GM21717 (cell line): ENCODE measurements at regions not wholly inside any gene's neighbourhood (a gene's known extent, or its start where the extent isn't known, plus 50 kb on each side); places are given as distances from the start of the nearest gene placed in this dataset.

ENCODE experiments used
- ATAC-seq: cut with Tn5 transposase; IDR thresholded peaks from one replicate; pipeline ENCODE4 v1.9.1; 2021; ENCODE audit warnings: mild to moderate bottlenecking, moderate library complexity; ENCODE audit not compliant: unreplicated experiment

DNA sequence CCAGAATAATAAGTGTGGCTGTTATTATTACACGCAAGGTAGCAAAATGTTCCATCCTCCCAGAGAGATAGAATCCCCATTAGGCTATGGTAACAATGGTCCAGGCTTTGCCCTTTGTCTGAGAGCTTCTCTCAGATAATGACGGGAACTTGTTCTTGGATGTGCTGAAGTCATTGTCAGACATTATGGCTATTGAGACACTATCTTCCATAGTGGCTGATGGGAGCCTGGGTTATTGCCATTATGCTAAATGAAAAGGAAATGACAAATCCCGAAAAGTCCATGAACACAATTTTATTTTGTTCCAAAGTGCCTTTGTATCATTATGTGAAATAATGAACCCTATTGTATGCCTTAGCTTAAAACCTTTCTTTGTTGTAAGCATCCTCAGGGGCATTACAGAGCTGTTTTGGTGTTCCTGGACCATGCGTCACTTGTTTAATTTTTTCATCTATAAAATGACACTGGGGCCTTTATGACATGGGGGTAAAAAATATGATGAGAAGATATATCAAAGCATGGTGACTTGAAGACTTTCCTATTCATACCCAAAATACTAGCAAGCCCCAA, 218.5 kb downstream of the KCNS3 start:
- no peak for ATAC-seq

DNA sequence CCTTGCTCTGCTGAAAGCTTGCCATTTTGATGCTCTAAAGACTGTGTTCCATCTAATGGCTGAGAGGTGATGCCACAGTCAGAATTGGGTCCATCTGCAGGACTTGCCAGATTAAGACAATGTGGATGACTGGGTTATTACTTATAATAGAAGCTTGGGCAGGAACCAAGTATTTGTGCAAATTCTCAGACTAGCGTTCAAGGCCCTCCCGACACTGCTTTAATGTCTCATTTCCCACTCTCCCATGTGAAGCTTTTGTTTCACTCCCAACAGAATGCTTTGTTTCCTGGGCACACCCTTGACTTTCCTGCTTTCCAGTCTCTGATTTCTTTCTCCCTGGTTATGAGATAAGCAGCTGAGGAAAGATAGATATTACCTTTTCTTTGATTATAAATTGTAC, 215.8 kb downstream of the KCNS3 start:
- ATAC-seq: no peak

DNA sequence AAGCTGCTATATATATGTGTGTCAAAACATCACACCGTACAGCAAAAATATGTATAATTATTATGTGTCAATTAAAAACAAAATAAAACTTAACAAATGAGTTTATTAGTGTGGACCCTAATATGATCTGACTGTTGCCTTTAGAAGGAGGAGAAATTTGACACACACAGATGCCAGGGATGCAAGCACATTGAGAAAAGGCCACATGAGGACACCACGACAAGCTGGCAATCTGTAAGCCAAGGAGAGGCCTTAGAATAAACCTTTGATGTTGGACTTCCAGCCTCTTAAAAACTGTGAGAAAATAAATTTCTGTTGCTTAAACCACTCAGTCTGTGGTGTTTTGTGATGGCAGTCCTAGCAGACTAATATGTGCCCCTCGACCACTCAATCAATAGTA, 214.7 kb downstream of the KCNS3 start:
- no peak for ATAC-seq

DNA sequence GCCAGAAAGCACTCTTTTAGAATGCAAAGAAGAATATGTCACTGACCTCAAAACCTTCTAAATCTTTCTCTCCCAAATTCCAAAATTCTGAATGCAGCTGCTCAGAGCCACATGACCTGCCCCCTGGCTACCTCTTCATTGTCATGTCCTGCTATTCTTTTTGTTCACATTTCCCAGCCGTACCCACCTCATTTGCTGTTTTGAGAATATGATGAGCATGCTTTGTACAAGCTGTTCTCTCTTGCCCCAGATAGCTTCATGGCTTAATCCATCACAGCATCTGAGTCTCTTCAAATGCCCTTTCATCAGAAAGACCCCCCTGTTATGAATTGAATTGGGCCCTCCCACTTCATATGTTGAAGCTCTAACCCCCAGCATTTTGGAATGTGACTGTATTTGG, 214.3 kb downstream of the KCNS3 start:
- no peak for ATAC-seq

DNA sequence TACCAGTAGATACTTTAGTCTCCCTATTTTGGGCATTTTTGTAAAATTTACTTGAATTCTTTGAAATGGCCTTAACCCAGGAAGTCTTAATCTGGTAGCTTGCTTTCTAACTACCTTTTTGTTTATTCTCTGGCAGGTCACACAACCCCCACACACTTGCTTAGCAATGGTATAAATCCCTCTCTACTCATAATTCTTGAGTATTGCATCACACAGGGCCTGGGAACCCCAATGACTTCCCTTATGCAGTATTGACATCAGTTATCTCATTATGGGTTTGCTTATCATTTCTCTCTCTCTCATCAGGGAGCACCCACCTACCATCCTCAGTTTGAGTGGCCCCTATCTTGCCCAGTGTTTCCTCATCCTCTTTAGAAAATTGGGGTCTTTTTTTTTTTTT, 207.1 kb downstream of the KCNS3 start:
- ATAC-seq: no peak

DNA sequence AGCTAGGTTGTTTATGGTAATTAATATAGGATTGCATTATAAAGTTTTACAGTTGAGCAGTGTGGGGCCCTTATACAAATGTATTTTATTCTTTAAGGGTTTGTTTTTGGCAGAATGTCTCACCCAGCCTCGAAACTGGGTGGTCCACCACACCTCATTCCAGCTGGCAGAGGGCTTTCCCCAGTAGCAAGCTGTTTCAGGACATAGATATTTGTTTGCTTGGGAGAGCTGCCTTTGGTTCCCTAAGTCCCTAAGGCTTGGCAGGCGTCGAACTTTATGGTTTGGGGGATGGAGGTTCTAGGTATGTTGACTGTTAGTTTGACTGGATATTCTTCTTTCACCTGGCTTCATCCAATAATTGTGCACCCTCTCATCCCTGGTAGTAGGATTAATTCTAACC, 205.9 kb downstream of the KCNS3 start:
- ATAC-seq: no peak

DNA sequence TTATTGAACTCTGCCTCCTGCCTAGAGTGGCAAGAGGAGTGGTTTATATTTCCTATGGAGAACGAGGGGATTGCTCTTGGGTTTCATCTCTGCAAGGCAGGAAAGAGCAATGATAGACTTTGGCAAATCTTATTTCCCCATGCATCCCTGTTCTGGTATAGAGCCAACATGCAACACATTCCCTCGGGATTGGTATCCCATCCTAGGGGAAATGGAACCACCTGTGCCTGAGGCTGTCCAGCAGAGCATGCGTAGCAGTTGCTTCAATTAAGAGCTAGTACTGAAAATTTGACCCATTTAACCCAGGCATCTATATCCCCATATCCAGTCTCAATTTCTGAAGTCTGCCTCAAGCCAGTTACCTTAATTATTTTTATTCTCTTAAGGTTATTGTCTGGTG, 205.3 kb downstream of the KCNS3 start:
- no peak for ATAC-seq

DNA sequence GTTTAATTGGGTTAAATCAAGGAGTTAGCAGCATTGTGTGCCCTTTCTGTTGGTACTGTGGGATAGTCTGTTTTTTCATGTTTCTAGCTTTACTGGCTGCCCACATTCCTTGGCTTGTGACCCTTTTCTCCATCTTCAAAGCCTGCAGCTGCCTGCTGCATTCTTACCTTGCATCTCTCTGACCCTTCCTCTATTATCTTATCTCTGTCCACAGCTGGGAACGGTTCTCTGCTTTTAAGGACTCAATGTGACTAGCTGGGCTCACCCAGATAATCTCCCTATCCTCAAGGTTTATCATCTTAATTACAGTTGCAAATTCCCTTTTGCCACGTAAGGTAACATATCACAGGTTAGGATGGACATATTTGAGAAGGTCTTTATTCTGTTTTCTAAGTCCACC, 199.7 kb downstream of the KCNS3 start:
- no peak for ATAC-seq

DNA sequence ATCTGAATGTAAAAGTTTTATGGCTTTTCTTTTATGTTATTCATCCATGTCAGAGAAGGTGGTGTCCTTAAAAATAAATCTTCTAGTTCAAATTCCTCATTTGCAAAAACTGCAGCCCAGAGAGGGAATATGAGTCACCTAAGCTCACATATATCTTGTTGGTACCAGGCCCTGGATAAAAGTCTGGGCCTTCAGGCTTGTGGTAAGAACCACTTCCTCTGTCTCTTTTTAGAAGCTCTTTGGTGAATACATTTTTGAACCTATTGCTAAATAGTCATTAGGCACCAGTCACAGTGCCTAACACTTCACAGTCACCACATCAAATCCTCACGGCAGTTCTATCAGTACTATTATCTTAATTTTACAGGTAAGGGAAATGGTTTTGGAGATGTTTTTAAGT, 199.2 kb downstream of the KCNS3 start:
- no peak for ATAC-seq

DNA sequence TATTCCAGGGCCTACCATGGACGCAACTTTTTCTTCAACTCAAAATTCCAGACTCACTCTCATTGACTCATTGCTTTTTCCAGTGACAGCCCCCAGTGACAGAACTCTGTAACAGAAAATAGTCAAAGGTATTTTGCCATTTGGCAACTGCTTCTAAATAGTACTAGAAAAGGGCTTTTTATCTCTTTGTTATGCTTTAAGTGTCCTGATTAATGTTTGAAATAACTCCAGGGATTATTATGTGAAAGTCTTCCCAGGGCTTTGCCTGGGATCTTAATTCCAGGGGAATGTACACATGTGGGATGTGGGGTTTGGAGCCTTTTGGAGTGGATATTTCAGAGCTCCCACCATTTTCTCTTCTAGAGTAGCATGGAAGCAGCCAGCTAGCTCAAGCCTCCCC, 198.8 kb downstream of the KCNS3 start:
- no peak for ATAC-seq

DNA sequence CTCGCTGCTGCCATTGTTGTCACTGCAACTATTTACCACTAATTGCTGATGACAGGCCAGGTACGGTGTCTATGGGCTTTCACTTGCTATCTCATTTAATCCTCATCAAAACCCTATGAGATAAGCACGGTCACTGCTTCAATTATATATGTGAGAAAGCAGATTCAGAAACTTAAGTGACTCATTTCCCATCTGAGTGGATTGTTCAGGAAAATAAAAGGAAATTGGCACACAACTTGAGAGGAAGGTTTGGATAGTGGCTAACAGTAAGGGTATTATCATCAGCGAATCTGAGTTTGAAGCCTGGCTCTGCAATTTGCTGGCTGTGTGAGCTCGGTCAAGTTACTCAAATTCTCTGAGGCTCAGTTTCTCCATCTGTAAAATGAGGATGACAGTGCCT, 196.0 kb downstream of the KCNS3 start:
- no peak for ATAC-seq

DNA sequence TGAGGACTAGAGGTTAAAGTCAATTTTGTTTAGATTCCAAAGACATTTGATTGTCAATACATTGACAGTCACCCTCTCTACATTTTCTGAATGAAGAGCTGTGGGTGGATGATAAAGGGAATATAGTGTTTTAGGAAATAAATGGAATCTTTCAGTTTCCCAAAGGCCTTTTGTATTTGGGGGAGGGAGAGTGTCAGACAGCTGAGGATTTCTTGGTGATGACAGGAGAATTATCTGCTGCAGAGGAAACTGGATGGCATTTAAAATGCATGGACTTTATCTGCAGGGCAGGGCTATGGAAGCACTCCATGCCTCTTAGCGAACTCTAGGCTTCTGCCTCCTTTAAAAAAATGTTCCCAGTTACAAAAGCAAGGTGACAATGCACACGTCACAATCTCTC, 195.1 kb downstream of the KCNS3 start:
- ATAC-seq: no peak

DNA sequence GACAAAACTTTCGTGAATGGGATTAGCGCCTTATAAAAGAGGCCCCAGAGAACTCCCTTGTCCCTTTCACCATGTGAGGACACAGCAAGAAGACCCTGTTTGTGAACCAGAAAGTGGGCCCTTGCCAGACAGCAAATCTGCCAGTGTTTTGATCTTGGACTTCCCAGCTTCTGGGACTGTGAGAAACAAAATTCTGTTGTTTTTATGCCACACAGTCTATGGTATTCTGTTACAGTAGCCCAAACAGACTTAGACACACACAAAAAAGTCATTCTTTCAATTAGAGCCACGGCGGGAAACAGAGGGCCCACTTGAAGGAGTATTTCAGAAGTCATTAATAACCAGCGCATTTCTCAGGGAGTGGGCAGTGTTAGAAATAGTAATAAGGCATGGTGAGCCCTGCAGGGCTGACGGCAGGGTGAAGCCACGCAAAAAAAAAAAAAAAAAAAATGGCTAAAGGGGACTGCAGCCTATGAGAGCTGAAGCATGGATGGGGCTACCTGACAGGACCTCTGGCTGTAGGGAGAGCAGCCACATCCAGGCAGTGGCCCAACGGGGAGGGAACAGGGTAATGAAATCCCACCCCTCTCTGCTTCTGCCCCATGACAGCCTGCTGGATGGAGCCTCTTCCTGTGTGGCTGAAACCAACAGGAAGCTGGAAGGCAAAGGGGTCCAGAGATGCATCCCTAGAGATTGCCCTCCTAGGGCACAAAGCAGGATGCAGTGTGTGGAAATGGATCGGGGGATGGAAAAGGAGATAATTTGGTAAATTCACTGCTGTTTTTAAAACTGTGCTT, 189.3 kb downstream of the KCNS3 start:
- ATAC-seq: no peak

DNA sequence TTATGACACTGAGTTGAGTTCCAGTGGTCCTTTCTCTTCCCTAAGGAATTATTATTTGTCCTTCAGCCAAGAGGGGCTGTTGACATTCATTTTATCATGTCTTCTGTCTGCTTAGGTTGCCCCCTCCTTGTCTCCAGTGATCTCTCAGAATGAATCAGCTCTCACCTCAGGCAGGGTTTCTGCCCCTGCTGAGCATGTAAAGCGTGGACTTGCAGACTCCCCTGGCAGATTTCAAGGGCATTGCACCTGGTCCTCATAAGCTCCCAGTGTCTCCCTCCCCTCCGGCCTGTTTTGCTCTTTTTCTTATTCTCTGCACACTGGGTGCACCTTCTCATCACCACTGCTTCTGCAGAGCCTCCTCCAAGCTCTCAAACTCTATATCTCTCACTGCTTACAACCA, 188.4 kb downstream of the KCNS3 start:
- no peak for ATAC-seq

DNA sequence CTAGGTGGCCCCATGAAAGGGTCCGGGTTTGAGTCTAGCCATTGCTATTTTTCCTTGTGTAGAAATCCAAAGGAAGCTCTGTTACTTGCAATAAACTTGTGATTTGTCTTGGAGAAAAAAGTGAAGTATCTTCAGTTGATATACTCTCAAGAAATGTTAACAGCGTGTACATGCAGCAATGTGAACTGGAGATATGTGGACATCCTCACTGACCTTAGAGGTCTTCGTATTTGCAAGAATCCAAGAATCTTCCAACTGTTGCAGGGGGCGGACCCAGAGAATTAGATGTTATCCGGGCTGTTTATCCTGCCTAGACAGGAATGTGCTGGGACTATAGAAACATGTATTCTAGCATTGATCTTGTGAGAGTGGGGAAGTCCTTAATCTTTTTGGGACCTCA, 187.6 kb downstream of the KCNS3 start:
- no peak for ATAC-seq

DNA sequence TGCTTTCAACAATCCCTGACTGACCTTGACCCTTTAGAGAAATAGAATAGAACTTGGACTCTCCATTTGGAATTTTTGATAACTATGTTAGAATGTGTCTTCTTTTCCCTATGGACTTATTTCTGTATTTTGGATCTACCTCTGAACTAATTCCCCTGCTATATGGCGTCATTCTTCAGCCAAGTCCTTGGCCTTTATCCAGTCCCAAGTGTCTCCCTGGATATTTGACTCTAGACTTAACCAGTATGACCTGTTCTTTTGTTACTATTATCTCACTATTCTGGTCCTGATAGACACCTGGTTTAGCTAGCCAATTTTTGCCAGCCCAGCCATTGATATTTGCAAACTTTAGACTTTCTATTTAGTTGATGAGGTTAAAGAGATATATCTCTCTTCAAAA, 186.8 kb downstream of the KCNS3 start:
- ATAC-seq: no peak

DNA sequence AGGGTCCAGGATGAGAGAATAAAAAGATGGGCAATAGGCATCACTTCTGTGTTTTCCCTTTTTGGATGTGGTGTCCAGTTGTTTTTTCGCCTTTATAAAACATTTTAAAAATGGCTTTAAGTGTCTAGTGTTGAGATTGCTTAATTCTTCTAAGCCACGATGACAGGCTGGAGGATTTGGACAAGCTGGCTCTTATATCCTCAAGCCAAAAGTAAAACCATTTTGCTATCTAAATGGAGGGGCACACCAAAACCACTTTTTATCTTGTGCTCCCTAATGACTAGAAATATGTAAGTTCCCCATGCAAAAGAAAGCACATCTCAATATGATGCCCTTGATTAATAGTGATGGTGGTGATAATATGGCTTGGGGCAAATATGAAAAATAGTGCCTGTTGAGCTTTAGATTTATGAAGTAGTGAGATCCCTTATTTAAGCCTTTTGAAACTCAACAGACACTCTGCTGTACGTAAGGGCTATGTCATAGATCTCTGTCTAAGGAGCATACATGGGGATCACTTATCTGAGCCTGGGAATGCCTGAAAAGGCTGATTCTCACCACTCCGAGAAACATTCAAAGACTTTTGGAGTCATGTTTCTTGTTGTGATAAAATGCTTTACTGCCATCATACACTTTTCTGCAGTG, 185.5 kb downstream of the KCNS3 start:
- ATAC-seq: no peak

DNA sequence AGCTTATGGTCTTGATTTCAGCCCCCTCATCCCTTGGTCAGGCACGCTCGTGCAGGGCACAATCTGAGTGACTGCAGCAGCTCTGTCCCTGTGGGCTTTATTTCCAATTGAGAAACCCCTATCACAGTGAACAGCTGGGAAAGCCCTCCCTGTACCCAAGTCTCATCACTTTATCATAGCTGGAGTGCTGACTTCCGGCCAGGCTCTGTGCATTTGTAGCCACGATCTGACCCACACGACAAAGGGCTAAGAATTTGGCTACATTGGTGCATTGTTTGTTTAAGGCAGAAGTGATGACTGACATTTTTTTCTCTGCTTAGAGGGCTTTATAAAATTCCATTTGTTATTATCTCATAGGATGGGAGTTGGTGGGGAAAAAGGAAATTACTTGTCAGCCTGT, 184.4 kb downstream of the KCNS3 start:
- no peak for ATAC-seq

DNA sequence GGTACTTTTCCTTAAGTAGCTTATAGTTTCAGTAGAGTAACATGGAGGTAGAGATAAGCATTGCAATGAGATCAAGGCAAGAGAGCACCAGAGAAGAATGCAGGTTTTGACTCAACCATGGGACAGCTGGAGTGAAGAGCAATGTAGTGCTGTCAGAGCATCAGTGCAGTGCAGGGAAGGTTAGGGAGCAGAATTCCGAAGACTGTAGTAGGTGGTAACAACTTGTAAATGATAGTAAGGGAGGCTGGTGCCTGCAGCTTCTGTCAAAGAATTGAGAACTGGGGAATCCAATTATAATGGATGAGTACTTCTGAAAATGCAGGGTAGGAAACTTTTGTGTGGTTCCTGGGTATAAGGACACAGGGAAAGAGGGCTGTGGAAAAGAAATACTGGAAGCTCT, 183.2 kb downstream of the KCNS3 start:
- ATAC-seq: no peak

DNA sequence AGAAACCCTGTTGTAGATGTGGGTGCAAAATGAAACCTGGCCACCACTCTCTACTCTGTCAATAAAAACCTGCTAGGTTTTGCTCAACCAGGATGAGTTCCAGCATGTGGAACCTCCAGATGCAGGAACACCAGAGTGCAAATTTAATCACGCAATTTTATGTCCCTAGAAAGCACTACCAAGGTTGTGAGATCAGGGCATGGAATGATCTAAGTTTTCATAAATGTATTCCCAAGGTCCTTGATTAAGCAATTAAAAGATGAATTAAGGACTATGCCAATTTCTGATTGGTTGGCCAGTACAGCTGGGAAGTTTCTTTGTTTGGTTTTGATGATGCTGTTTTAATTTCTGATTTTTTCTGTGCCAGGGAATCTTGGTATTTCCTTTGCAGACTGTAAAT, 179.2 kb downstream of the KCNS3 start:
- ATAC-seq: no peak

DNA sequence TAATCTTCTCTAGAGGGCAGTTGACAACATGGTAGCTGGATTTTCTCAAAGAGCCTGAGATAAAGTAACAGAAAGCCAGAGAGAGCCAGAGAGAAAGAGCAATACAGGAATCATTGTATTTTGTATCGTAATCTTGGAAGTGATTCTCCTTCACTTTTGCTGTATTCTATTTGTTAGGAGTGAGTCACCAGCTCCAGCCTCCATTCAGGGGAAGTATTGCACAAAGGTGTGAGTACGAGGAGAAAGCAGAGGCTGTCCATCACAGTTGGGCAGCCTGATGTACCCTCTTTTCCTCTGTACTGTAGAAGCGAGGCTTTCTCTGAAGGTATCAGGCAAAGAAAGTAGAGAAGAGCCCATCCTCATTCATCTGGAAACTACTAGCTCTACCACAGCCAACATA, 176.8 kb downstream of the KCNS3 start:
- ATAC-seq: no peak

DNA sequence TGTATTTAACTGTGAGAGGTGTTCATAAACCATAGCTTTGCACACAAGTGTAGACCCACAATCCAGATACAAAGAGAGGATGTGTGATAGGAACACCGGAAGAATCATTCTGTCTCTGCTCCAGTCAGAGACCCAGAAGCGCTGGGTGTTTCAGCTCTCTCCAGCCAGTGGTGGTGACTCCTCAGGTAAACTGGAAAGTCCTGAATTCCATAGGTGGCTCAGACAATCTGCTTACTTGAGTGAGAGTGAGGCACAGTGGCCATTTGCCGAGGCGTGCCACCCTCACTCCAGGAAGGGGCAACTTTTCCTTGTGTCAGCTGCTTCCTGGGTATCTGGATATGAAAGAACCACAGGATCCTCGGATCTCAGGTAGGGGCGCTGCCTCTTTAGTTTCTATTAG, 171.5 kb downstream of the KCNS3 start:
- ATAC-seq: no peak

DNA sequence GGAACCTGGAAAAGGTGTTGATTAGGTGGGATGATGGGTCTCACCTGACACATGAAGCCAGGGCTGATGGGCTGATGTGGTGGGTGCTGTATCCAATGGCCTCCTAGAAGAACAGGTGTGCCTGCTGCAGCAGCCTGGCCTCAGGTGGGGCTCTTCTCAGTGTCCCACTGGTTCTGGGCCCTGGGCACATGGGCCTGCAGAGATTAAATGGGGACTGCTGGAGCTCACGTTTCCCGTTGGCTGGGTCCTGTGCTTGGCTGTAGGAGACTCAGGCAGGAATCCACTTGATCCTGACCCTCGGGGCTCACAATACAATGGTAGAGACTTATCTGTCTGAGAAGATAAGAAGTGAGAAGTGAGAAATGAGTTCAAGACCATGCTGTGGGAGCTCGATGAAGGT, 170.9 kb downstream of the KCNS3 start:
- ATAC-seq: no peak
